ENCODE measurements at regions not wholly inside any gene's neighbourhood (a gene's known extent, or its start where the extent isn't known, plus 50 kb on each side); places are given as distances from the start of the nearest gene placed in this dataset.

DNA sequence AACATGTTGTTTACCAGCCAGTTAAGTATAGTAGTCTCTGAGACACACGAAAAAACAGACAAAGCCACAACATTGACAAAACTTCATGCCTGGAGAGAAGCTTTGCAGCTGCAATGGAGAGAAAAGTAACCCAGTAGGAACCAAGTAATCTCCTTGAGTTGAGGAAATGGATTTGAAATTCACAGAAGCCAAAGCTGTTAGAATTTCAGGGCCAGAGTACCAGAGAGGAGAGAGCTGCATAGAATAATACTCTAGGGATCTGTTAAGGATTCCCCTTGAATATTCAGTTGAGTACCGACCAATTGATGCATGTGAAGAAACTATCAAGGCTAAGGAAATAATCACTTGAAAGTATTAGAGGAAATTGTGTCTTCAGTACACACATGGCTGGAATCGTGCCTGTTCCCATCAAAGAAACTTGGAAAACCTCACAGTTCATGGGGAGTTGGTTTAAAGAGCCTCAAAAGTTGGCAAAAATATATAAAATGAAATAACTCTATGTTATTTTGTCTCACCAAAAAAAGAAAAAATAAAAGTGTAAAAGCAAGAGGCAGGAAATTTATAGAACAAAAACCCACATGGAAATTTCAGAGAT lies 324.0 kb upstream of the NEGR1 start:
- H3K9me3 ChIP-seq (ENCODE audit: severe bottlenecking) = no peaks in the 10 kb centered on the region
- H3K4me3 ChIP-seq (ENCODE audit: severe bottlenecking) = no peak overlapping the region
- H3K27ac ChIP-seq (ENCODE audit: poor library complexity, severe bottlenecking) = no peak overlapping the region
- ATAC-seq (ENCODE audit: low read depth) (no peak), DNase-seq (ENCODE audit: low spot score) (no peak)
- no peaks in the 10 kb centered on the region for H3K27me3 ChIP-seq (ENCODE audit: insufficient read depth, poor library complexity, severe bottlenecking)
- no peaks in the 10 kb centered on the region for H3K4me1 ChIP-seq (ENCODE audit: insufficient read depth, poor library complexity, severe bottlenecking)
- TF ChIP-seq CTCF (IDR thresholded peaks at IDR 0.05; ENCODE audit: poor library complexity, severe bottlenecking) = no peak
- no peaks in the 10 kb centered on the region for H3K36me3 ChIP-seq (ENCODE audit: low read depth)

DNA sequence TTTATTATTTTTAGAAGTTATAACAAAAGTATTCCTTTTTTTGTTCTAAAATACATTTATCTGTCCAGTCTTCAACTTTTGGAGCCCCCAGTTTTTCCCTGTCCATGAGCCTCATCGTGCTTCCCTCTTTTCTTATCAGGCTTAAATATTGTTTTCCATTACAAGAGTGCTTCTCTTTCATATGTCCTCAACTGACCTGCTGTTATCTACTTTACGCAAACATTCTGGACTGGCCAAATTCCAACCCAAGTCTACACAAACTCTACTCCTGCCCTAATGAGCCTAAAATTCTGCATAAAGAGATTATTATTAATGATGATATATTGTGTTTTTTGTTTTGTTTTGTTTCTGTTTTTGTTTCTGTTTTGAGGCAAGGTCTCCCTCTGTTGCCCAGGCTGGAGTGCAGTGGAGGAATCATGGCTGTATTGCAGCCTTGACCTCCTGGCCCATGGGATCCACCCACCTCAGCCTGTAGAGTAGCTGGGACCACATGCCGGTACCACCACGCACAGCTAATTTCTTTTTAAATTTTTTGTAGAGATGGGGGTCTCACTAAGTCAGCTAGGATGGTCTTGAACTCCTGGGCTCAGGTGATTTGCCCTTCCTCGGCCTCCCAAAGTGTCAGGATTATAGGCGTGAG lies 318.8 kb upstream of the NEGR1 start:
- H3K27ac ChIP-seq (ENCODE audit: poor library complexity, severe bottlenecking) = no peak overlapping the region
- H3K4me3 ChIP-seq (ENCODE audit: severe bottlenecking) = no peak overlapping the region
- ATAC-seq (ENCODE audit: low read depth) = no peak
- H3K9me3 ChIP-seq (ENCODE audit: severe bottlenecking) = no peaks in the 10 kb centered on the region
- no peaks in the 10 kb centered on the region for H3K36me3 ChIP-seq (ENCODE audit: low read depth)
- no peaks in the 10 kb centered on the region for H3K27me3 ChIP-seq (ENCODE audit: insufficient read depth, poor library complexity, severe bottlenecking)
- TF ChIP-seq CTCF (IDR thresholded peaks at IDR 0.05; ENCODE audit: poor library complexity, severe bottlenecking) = no peak
- DNase-seq (ENCODE audit: low spot score) = no peak
- no peaks in the 10 kb centered on the region for H3K4me1 ChIP-seq (ENCODE audit: insufficient read depth, poor library complexity, severe bottlenecking)

- Histone ChIP-seq H3K36me3 (ENCODE audit: low read depth) (no peaks in the 10 kb centered on the region), H3K27ac (ENCODE audit: poor library complexity, severe bottlenecking) (no peak overlapping the region), H3K27me3 (ENCODE audit: insufficient read depth, poor library complexity, severe bottlenecking) (no peaks in the 10 kb centered on the region), H3K4me3 (ENCODE audit: severe bottlenecking) (no peak overlapping the region), H3K4me1 (ENCODE audit: insufficient read depth, poor library complexity, severe bottlenecking) (no peaks in the 10 kb centered on the region), H3K9me3 (ENCODE audit: severe bottlenecking) (no peaks in the 10 kb centered on the region)
- ATAC-seq (ENCODE audit: low read depth) (no peak), DNase-seq (ENCODE audit: low spot score) (no peak)
- TF ChIP-seq CTCF (IDR thresholded peaks at IDR 0.05; ENCODE audit: poor library complexity, severe bottlenecking) = no peak
Measured at GRCh38 chr1:72586023-72586685, 303.8 kb upstream of the NEGR1 start.

DNA sequence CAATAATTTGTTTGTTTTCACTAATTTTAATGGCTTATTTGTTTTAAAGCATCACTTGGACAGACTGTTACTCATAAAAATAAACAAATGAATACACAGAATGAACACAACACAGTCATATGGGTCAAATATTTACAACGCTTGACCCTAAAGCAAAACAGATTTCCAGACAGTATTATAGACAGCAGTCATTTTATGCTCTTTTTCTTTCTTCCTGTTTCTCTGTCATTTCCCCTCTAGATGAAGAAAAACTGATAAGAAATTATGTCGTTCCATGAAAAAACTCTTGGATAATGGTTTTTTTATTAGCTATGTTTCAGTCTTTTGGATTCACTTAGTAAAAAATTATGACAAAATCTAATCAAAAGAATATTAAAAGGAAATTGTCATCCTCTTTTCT lies 297.3 kb upstream of the NEGR1 start:
- Histone ChIP-seq H3K36me3 (ENCODE audit: low read depth) (no peaks in the 10 kb centered on the region), H3K9me3 (ENCODE audit: severe bottlenecking) (no peaks in the 10 kb centered on the region), H3K4me3 (ENCODE audit: severe bottlenecking) (no peak overlapping the region), H3K27me3 (ENCODE audit: insufficient read depth, poor library complexity, severe bottlenecking) (no peaks in the 10 kb centered on the region), H3K27ac (ENCODE audit: poor library complexity, severe bottlenecking) (no peak overlapping the region), H3K4me1 (ENCODE audit: insufficient read depth, poor library complexity, severe bottlenecking) (no peaks in the 10 kb centered on the region)
- DNase-seq (ENCODE audit: low spot score) (no peak), ATAC-seq (ENCODE audit: low read depth) (no peak)
- TF ChIP-seq CTCF (IDR thresholded peaks at IDR 0.05; ENCODE audit: poor library complexity, severe bottlenecking) = no peak

DNA sequence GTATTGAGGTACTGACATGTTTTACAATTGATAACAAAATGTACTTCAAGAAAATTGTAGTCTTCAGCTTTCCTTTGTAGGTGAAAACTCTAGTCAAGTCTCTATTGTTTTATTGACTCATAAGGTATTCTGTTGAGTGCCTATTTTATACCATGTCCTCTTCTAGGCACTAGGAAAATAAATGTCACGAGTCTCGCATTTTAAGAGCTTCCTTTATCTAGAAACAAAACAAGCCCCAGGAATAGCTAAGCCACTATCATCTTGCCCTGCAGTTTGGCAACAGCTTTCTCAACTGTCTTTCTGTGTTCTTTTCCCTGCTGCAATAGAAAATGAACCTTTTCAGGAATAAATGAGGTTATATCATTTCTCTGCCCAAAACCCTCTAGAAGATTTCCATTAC lies 288.5 kb upstream of the NEGR1 start:
- ATAC-seq (ENCODE audit: low read depth) (no peak), DNase-seq (ENCODE audit: low spot score) (no peak)
- no peak overlapping the region for H3K4me3 ChIP-seq (ENCODE audit: severe bottlenecking)
- H3K9me3 ChIP-seq (ENCODE audit: severe bottlenecking) = no peaks in the 10 kb centered on the region
- no peak for TF ChIP-seq CTCF (IDR thresholded peaks at IDR 0.05; ENCODE audit: poor library complexity, severe bottlenecking)
- no peak overlapping the region for H3K27ac ChIP-seq (ENCODE audit: poor library complexity, severe bottlenecking)
- H3K27me3 ChIP-seq (ENCODE audit: insufficient read depth, poor library complexity, severe bottlenecking) = no peaks in the 10 kb centered on the region
- H3K4me1 ChIP-seq (ENCODE audit: insufficient read depth, poor library complexity, severe bottlenecking) = no peaks in the 10 kb centered on the region
- no peaks in the 10 kb centered on the region for H3K36me3 ChIP-seq (ENCODE audit: low read depth)

Data from RWPE2 (cell line).